GM03348 (cell line): ENCODE measurements at regions not wholly inside any gene's neighbourhood (a gene's known extent, or its start where the extent isn't known, plus 50 kb on each side); places are given as distances from the start of the nearest gene placed in this dataset.

Experiments
- DNase-seq: peaks from one replicate; pipeline ENCODE4 v3.0.0; 2012; ENCODE audit warnings: low spot score

DNA sequence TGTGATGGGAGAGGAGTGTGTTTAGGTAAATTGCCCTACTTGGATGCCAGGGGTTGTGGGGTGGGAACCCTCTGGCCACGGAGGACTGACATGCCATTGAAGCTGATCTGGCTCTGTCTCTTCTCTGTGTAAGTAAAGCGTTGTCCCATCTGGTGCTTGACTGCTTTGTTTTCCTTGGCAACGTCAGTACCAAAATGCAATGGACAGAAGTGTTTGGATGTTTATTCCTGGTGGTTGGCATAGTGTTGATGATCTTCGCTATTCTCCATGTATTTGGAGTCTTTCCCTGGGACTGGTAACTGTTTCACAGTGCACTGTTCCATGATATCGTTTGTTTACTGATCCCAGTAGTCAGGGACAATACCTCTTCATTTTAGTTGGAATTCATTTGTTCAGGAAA lies 130.5 kb upstream of the MCTP2 start:
- DNase-seq = no peak

DNA sequence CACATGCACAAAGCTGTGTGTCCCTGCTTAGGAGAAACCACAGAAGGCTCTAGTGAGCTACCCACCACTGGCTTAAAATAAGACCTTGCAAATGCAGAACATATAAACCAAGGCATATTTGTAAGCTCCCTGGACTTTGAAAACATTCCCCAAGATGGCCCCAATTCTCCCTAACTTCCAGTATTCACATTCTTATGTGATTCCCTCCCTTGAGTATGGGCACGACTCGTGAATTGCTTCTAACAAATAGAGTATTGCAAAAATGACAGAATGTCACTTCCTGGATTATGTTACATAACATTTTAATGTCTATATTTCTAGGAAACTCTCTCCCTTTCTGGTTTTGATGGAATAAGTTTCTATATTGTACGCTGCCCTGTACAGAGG lies 131.8 kb upstream of the MCTP2 start:
- DNase-seq = no peak

DNA sequence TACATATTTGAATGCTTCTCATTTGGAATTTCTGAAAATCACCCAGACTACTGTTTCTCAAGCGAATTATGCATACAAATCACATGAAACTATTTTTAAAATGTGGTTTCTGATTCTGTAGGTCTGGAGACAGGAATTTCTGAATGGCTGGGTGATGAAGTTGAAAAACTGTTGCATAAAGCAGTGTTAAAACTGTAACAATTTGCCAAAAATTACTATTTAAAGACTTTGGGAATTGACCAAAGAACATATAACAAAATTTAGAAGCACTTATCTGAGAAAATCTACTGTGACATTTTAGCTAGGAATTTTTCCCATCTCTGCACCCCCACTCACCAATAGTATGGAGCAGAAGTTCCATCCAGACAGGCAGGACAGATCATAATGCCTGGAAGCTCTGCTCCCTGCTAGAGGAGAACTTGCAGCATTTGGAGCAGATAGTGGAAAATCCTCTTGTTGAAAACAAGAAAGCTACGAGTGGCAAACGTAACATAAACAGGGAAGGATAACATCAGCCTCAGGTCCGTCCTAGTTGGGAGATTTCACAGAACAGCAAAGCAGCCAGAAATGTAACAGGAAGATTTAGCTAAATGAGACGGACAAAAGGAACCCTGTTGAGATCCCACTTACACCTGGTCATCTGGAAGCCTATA lies 132.3 kb upstream of the MCTP2 start:
- DNase-seq = peak; percentile 21

DNA sequence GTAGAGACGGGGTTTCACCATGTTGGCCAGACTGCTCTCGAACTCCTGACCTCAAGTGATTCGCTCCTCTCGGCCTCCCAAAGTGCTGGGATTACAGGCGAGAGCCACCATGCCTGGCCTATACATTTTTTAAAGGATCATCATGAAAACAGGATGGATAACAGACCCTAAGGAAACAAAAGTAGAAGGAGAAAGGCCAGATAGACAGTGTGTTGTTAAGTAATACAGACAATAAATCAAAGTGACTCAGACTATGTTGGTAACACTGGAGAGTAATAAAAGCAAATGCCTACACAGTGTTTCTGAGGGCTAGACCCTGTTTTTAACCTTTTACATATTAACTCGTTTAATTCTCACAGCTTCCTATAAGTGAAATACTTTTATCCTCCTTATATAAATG lies 133.8 kb upstream of the MCTP2 start:
- peak; percentile 39 for DNase-seq

DNA sequence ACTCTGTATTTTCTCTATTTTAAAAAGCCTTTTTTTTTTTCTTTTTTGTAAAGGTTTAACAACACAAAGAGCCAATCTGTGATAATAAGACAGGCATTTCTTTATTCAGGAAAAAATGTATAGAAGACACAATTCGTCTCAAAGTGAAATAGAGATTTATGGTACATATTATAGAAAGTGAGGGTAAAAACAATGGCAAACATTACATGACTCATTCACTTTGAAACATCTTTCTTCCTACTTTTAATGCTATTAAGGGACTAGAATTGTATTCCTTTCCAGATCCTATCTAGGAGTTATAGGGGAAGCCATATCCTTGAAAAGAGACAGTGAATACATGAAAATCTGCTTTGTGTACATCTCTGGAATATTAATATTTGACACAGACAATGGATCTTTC lies 137.1 kb upstream of the MCTP2 start:
- no peak for DNase-seq

DNA sequence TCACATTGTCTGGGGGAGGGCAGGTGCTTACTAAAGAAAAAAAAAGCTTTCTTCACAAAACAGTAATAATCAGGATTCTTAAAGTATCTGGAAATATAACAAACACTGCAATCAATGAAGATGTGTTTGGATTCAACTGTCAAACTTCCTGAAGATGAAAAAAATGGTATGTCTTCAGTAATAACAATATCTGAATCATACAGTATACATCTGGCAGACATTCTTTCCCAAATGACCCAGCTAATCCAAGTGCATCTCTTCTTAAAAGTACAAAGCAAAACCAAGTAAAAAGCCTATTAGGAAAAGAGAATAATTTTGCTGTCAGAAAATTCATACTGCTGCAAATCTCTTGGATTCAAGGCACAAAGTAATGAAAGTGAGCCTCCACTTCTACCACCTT lies 145.0 kb upstream of the MCTP2 start:
- DNase-seq = peak; percentile 31

DNA sequence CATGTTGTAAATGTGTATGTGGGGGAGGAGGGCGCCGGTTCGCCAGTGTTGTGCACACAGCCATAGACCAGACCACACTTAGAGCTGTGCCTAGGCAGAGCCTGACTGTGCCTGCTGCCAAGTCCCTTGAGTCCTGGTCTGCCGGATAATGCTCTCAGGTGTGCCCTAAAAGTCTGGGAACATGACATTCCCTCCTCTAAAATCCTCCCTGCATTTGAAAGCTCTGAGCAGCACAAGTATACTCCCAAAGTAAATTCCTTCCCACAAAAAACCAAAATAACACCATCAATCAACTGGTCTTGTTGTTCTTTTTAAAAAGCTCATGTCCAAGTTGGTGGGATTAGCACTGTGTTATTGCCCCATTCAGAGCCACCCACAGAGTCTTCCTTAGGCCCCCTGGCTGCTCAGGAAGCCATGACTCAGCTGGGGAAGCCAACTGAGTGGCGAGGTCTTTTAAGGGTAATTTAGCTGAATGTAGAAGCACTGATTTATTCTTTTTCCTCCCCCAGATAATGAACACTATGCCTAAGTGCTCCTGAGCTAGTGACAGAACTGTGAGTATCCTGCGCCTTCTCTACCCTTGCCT lies 147.8 kb upstream of the MCTP2 start:
- DNase-seq = peak; percentile 69

DNA sequence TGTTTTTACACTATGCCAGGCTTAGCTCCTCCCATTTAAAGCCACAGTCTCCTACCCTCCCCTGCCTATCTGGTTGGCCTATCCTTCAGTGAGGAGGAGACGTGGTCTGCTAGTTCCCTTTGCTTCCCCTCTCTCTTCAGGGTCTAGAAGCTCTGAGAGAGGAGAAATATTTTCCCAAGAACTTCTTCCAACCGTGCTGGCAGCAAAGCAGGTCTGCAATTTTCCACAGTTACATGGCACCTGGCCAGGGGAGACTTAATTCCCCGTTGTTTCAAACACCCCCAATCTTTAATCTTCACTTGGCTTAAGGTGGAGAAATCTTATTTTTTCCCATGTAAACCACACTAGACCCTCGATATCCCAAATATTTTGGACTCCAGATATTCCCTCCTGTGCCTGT lies 149.5 kb upstream of the MCTP2 start:
- no peak for DNase-seq

DNA sequence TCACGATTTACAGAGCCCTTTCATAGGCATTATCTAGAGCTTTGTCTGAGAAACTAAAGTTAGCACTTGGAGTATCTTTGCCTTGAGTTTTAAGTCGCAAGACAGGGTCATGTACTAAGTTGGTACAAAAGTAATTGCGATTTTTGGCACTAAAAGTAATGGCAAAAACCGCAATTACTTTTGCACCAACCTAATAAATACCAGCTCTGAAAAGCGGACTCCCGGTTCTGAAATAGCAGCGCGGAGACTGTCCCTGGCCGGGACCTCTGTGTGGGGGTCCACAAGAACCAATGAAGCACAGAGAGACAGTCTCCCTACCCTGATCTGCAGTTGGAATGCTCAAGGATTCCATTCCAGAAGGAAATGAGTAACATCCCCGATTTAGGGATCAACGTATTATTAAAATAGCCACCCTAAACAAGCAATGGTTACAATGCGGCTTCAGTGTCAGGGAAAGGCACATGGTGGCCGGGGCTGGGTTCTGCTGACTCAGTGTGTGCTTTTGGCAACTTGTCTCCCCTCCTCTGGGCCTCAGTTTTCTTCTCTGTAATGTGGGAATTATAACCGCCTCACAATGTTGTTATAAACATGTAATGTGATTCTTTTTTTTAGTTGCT lies 150.3 kb upstream of the MCTP2 start:
- DNase-seq = no peak

DNA sequence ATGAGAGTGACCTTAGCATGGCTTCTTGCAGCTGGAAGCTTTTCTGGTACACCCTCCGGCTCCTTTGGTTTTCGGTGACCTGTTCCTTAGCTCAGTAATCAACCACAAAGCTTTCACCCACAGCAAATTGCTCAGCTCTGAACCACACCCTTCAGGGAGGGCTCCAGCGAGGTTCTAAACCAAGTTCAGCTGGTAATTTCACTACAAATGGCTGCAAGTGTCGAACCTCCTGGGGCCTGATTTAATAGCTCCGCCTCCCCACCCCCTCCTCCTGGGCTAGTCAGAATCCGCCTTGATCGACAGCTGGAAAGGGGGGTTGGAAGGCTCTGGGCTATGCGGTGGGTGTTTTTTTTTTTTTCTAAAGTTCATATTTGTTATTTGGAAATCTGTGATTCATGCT lies 150.9 kb upstream of the MCTP2 start:
- DNase-seq = peak; percentile 79

DNA sequence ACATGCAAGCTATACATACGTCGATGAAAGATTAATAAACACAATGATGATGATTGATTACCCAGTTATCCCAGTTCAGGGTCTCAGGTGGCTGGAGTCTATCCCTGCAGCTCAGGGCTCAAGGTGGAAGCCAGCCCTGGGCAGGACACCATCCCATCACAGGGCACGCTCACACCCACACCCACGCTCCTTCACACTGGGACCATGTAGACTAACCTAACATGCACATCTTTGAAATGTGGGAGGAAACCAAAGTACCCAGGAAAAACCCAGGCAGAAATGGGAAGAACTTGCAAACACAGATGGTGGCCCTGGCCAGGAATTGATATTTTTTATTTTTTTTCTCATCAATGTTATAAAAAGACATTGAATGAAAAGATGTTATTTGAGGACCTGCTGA lies 151.4 kb upstream of the MCTP2 start:
- no peak for DNase-seq

DNA sequence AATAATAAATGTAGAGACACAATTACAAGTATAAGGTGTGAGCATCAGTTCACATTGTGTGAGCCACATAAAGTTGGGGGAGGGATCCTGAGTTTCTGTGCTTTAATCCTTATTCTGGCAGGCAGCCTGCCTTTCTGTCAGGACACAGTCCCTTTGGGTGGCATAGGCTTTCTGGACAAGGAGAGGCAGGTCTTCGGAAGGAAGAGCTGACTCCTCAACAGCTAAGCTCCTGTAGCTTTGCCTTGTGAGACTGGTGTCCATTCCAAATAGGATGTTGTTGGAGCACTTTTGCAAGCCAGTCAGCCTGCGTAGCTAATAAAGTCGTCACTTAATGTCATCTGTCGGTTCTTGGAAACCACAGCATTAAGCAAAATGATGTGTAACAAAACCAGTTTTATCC lies 151.9 kb upstream of the MCTP2 start:
- DNase-seq = no peak

DNA sequence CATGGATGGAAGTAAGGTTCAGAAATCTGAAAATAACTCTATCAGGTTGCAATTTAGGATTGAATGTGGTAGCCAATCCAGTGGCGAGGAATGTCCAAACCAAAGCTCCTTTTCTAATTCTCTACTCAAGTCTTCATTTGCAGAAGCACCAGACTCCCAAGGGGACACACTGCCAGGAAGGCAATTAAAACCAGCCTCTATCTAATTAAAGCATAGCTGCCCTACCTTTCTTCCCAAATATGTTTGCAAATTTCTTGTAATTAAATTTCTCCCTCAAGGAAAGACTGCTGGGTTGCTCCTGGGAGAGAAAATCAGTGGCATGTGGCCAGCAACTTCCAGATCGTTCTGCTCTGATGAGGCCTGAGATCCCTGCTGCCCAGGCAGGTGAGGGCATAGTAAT lies 153.4 kb upstream of the MCTP2 start:
- no peak for DNase-seq

DNA sequence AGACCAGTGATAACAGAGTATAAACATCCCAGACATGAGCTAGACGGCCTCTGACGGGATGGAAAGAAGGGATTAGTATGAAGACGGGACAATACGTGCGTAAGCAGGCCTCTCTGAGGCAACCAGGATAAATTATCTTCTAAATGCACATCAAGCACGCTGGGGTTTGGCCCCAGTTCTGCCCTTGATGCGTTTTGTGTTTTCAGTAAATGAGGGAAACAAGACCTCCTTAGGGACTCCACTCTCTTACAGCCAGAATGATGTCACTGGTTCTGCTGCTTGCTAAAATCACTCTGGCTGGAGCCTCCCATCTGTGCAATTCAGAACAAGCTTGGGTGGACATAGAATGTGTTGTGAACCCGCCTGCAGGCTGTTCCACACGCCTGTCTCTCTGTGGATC lies 156.0 kb upstream of the MCTP2 start:
- DNase-seq = no peak

DNA sequence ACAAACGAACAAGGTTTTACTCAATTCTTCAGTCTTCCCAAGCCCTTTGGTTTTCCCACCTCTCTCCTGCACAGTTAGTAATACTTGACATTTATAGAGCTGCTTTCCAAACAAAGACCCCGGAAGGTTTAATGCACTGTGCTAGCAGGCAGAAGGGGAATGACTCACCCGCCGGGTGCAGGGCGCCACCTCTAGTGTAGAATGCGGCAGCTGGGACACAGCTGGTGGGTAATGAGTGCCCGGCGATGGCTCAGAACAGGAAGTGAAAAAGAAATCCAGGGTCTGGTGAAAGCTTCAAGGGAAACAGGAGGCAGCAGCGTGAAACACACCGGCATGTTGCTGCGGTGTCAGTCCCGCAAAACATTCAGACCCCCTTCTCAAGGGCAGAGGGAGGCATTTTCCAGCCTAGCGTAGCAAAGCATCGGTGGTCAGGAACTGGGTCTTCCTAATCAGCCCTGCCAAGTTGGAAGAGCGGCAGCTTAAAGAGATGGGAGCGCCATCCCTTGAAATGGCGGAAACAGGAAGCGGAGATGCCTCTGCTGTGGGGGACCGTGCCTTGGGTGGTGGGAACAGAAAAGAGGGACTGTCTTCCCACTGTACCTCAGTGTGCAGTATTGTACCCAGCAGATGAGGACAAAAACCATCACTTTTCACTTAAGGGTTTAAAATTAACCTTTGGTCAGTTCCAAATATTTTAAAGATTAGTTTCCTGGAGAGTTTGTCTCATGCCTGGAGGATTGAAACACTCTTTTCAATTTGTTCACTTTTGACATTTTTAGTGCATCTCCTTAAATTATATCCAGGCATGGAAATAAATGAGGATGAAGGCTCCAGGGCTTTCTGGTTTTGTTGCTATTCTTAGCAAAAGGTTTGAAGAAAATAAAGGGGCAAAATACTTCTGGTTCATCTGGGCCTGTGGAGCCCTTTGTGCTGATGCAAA lies 160.7 kb upstream of the MCTP2 start:
- DNase-seq = peak; percentile 56

DNA sequence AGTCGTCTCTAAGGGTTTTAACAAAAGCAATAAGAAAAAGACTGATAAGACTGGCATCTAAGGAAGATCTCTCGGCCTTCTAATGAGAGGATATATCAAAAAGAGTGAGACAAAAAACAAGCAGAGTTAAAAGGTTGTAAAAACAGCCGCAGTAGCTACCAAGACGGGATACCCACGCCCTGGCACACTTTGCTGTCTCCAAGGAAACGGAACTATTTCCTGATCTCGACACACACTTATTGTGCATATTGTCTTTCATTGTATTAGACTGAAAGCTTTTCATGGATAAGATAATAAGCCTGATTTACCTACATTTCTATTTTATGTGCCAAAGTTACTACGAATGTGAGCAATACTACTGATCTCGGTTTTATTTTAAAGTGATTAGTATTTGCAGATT lies 161.5 kb upstream of the MCTP2 start:
- DNase-seq = no peak

DNA sequence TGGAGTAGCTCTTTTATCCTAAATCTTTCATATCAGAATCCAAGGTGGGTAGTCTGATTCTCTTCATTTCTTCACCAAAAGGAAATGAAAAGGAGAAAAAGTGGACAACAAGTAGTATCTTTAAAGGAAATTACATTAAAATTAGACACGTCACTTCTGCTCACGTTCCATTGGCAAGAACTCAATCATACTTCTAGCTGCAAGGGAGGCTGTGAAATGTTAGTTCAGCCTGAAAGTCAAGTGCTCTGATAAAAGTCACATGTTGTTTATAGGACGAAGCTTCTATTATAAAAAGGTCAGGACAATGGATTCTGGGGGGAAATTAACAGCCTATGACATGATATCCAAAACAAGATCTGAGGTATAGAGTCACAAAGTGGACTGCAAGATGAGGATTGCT lies 164.6 kb upstream of the MCTP2 start:
- no peak for DNase-seq

DNA sequence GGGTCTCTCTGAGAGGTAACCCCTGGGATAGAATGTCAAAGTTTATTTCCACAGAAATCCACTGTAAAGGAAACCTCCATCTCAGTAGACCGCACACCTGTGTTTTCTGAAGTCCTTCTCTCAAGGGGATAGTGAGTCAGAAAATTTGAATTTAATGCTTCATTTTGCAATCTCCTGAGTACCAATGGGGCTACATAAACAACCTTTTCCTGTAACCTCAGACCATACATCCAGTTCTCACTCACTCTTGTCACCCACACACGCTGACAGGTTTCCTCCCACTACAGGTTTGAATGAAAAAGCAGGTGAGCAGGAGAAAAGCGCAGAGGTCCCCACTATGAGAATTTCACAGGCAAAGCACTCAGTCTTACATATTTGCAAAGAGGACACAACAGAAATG lies 165.3 kb upstream of the MCTP2 start:
- no peak for DNase-seq

DNA sequence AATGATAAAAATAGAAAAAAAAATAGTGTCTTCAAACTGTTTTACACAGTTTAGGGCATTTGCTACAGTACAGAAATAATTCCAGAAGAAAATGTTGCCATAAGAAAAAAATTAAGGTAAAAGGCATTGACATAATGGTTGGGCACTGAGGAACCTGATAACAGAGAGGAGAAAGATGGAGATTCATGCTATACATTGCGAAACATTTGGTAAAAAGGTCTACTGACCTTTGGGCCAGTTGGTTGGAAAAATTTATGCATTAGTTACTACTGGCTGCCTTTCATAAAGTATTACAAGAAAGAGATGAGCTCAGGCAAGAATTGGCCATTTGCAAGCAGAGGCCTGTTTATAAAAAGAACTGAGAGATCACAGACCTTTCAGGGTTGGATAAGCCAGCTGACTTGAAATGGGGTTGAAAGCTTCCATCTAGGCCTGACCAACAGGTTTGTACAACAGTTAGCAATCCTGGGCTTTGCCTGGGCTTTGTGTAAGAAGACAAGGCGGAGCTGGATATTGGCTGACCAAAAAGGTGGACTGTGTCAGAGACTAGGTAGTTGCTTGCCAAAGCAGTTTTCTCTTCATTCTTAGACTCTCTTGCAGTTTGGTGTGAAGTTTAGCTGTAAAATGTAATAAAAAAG lies 166.6 kb upstream of the MCTP2 start:
- DNase-seq = no peak

DNA sequence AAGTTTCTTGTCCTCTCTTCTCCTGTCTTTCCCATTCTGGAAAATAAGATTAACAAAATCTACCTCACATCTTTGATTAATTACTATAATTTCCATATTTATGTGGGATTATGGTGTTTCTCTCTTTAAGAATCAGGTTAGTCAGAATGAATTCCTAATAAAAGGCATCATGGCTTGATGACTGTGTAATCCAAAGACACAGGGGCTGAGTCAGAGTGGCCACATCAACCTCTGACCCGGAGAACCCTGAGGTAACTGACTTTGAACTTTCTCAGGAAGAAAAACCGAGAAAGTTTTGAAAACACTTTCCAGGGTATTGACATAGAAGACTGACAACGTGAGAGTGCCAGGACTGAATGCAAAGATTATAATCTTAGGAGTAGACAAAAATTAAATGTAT lies 170.3 kb upstream of the MCTP2 start:
- peak; percentile 25 for DNase-seq

DNA sequence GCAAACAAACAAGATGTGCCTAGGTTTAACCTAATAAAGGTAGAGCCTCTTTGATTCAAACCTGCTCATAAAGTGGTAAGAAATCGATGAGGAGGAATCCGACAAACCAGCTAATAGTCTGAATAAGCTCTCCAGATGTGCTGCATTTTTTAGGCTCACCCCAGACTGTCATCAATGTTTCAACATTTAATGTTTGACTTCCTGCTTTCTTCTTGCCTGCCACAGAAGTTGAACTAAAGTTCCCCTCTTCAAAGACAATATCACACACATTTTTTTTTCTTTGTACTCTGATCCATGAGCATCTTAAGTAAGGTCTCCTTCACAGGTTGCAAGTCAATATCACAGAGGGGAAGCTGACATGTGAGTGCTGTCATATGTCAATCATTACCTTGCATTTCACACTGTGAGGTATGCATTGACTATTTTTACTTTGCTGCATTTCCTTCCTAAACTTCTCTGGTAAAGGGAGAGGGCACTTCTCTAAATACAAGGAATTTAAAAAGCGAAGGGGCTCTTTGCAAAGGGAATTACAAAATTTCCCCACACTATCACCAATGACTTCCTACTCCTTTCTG lies 172.3 kb upstream of the MCTP2 start:
- peak; percentile 13 for DNase-seq

DNA sequence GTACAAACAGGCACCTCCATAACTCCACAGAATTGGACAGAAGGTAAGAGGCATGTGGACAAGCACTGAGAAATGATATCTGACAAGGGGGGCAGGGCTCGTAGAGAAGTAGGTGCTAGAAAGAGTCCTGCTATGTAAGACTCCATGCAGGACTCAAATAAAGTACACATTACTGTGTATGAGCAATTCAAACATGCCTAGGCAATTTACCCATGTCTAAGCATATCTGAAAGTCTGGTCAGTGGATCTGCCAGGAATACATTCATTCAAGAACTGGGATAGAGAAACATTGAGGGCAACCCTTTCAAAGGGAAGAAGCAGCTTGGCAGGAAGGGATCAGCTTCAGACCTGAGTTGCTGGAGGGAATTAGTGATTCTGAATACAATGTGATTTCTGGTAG lies 174.1 kb upstream of the MCTP2 start:
- DNase-seq = no peak
